ENCODE measurements at regions not wholly inside any gene's neighbourhood (a gene's known extent, or its start where the extent isn't known, plus 50 kb on each side); places are given as distances from the start of the nearest gene placed in this dataset.

- DNase-seq = peak; percentile 49
These were observed 283.1 kb downstream of the LMX1A start for GRCh38 chr1:165073185-165074007.

- no peak for DNase-seq
These were observed 285.8 kb downstream of the LMX1A start for GRCh38 chr1:165070675-165071074.

GRCh38 chr1:165069829-165070228 is 286.7 kb downstream of the LMX1A start:
- DNase-seq = no peak

- peak; percentile 35 for DNase-seq
These were observed 287.8 kb downstream of the LMX1A start for GRCh38 chr1:165068741-165069140.

- no peak for DNase-seq
These were observed 288.7 kb downstream of the LMX1A start for GRCh38 chr1:165067829-165068228.

GRCh38 chr1:165063181-165063965 is 293.1 kb downstream of the LMX1A start:
- DNase-seq = no peak

GRCh38 chr1:165062346-165062745 is 294.2 kb downstream of the LMX1A start:
- no peak for DNase-seq

- DNase-seq = no peak
These were observed 296.2 kb downstream of the LMX1A start for GRCh38 chr1:165060285-165060793.

GRCh38 chr1:165057956-165058355 is 298.6 kb downstream of the LMX1A start:
- DNase-seq = no peak

GRCh38 chr1:165056914-165057313 is 299.6 kb downstream of the LMX1A start:
- peak; percentile 40 for DNase-seq

GRCh38 chr1:165055581-165055980 is 300.9 kb downstream of the LMX1A start:
- no peak for DNase-seq

GRCh38 chr1:165054627-165055026 is 301.9 kb downstream of the LMX1A start:
- DNase-seq = no peak

GRCh38 chr1:165053351-165053750 is 303.2 kb downstream of the LMX1A start:
- no peak for DNase-seq

GRCh38 chr1:165052936-165053335 is 303.6 kb downstream of the LMX1A start:
- no peak for DNase-seq

- DNase-seq = no peak
These were observed 304.1 kb downstream of the LMX1A start for GRCh38 chr1:165052431-165052830.

GRCh38 chr1:165050246-165050645 is 306.3 kb downstream of the LMX1A start:
- no peak for DNase-seq

- no peak for DNase-seq
These were observed 308.5 kb downstream of the LMX1A start for GRCh38 chr1:165047994-165048393.

- no peak for DNase-seq
These were observed 310.6 kb downstream of the LMX1A start for GRCh38 chr1:165045902-165046301.

- no peak for DNase-seq
These were observed 315.9 kb downstream of the LMX1A start for GRCh38 chr1:165040641-165041040.

GRCh38 chr1:165039996-165040395 is 316.5 kb downstream of the LMX1A start:
- DNase-seq = no peak

GRCh38 chr1:165036403-165036802 is 320.1 kb downstream of the LMX1A start:
- DNase-seq = no peak

GRCh38 chr1:165034136-165034809 is 322.2 kb downstream of the LMX1A start:
- no peak for DNase-seq

GRCh38 chr1:165031001-165031400 is 325.5 kb downstream of the LMX1A start:
- DNase-seq = no peak
